ENCODE measurements at regions not wholly inside any gene's neighbourhood (a gene's known extent, or its start where the extent isn't known, plus 50 kb on each side); places are given as distances from the start of the nearest gene placed in this dataset.

DNA sequence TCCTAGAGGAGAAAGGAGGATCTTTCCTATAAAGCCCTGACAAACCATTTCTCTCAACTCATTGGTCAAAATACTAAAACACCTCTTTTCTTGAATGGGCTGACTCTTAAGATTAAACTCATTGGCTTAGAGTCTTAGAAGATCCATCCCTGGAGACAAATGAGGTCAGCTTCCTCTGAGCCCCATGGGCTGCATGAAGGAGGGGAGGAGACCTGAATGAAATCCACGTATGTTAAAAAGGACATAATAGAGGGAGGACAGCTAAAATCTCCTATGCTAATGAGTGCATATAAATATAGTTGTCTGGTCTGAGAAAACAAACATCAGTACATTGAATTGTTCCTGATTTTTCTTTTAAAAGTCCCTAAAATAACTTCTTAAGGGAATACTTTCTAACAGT, 255.0 kb downstream of the TBL1XR1 start:
- Histone ChIP-seq H3K27me3 (no peaks in the 10 kb centered on the region), H3K27ac (no peak overlapping the region), H3K4me1 (peaks cover 0 to 9% (median 0%) of the 10 kb centered on the region in 3 donors), H3K36me3 (no peaks in the 10 kb centered on the region), H3K4me3 (no peak overlapping the region), H3K9me3 (no peaks in the 10 kb centered on the region)
- WGBS, 2 donors (ENCODE audit: low coverage in 1 of 2) = 60% methylated on average over 1 of the region's 1 CpG; no CpG with 5 or more reads in 1 of the 2 donors
- no peak for TF ChIP-seq POLR2A (IDR thresholded peaks at IDR 0.05)
- no peak for ATAC-seq

GRCh38 chr3:176941689-176942088, 255.6 kb downstream of the TBL1XR1 start:
- ATAC-seq = no peak
- Histone ChIP-seq H3K9me3 (no peaks in the 10 kb centered on the region), H3K4me1 (peaks cover 0 to 9% (median 0%) of the 10 kb centered on the region in 3 donors), H3K4me3 (no peak overlapping the region), H3K27ac (no peak overlapping the region), H3K27me3 (no peaks in the 10 kb centered on the region), H3K36me3 (no peaks in the 10 kb centered on the region)
- no peak for TF ChIP-seq POLR2A (IDR thresholded peaks at IDR 0.05)
- TF ChIP-seq POLR2AphosphoS5 (IDR thresholded peaks at IDR 0.05) = no peak
- no peak for TF ChIP-seq EP300 (IDR thresholded peaks at IDR 0.05)
- TF ChIP-seq, protein P1, sequence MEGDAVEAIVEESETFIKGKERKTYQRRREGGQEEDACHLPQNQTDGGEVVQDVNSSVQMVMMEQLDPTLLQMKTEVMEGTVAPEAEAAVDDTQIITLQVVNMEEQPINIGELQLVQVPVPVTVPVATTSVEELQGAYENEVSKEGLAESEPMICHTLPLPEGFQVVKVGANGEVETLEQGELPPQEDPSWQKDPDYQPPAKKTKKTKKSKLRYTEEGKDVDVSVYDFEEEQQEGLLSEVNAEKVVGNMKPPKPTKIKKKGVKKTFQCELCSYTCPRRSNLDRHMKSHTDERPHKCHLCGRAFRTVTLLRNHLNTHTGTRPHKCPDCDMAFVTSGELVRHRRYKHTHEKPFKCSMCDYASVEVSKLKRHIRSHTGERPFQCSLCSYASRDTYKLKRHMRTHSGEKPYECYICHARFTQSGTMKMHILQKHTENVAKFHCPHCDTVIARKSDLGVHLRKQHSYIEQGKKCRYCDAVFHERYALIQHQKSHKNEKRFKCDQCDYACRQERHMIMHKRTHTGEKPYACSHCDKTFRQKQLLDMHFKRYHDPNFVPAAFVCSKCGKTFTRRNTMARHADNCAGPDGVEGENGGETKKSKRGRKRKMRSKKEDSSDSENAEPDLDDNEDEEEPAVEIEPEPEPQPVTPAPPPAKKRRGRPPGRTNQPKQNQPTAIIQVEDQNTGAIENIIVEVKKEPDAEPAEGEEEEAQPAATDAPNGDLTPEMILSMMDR (IDR thresholded peaks at IDR 0.05) = no peak

DNA sequence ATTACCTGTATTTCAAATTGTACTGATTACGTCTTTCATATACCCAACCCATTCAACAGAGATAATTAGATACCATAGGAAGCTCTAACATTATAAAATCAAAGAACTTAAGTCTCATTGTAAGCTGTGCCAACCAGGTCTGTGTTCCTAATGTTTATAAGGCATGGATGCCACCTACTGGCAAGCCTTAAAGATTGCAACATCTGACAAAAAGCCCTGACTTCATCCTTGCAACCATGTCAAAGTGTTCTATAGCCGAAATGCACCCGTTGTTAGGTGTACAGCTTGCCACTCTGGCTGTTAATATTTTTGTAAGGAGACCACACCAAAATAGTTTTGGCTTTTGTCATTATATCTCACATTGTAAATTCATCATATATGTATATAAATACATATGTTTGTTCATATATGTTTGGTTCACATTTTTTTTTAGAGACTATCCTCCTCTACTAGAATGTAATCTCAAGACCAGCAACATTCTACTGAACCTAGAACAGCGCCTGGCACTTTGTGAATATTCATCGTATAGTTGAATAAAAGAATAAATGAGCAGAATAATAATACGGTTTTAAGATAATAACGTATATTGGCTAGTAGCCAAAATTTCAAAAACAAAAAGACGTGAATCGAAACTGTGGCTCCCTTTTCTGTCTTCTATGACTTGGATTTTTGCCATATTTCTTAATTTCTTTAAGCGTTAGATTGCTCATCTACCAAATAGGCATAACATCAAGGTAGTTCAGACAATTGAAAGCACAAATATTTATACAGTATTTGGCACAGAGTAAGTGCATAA, 258.1 kb downstream of the TBL1XR1 start:
- Histone ChIP-seq H3K27me3 (no peaks in the 10 kb centered on the region), H3K27ac (no peak overlapping the region), H3K4me1 (peaks cover 0 to 18% (median 6%) of the 10 kb centered on the region in 3 donors), H3K9me3 (no peaks in the 10 kb centered on the region), H3K4me3 (no peak overlapping the region), H3K36me3 (no peaks in the 10 kb centered on the region)
- TF ChIP-seq, protein P1 (IDR thresholded peaks at IDR 0.05) = peak; percentile 69 to 84 (median 74)
- TF ChIP-seq POLR2AphosphoS5 (IDR thresholded peaks at IDR 0.05) (peak; percentile 18), POLR2A (IDR thresholded peaks at IDR 0.05) (no peak), EP300 (IDR thresholded peaks at IDR 0.05) (no peak)
- 19 to 20% methylated on average over 10 of the region's 10 CpGs for WGBS, 2 donors (ENCODE audit: low coverage in 1 of 2)
- ATAC-seq = peak; percentile 71

- TF ChIP-seq EP300 (IDR thresholded peaks at IDR 0.05) (no peak), POLR2AphosphoS5 (IDR thresholded peaks at IDR 0.05) (no peak), POLR2A (IDR thresholded peaks at IDR 0.05) (no peak)
- TF ChIP-seq, protein P1 (IDR thresholded peaks at IDR 0.05) = no peak
- 45% methylated on average over 1 of the region's 1 CpG; no CpG with 5 or more reads in 1 of the 2 donors for WGBS, 2 donors (ENCODE audit: low coverage in 1 of 2)
These were observed 259.3 kb downstream of the TBL1XR1 start for GRCh38 chr3:176937994-176938393.

GRCh38 chr3:176937541-176937940, 259.7 kb downstream of the TBL1XR1 start:
- Histone ChIP-seq H3K36me3 (no peaks in the 10 kb centered on the region), H3K4me3 (no peak overlapping the region), H3K9me3 (no peaks in the 10 kb centered on the region), H3K4me1 (peaks cover 0 to 18% (median 6%) of the 10 kb centered on the region in 3 donors), H3K27ac (no peak overlapping the region), H3K27me3 (no peaks in the 10 kb centered on the region)
- ATAC-seq = no peak
- TF ChIP-seq, protein P1 (IDR thresholded peaks at IDR 0.05) = no peak
- no peak for TF ChIP-seq EP300 (IDR thresholded peaks at IDR 0.05)
- TF ChIP-seq POLR2AphosphoS5 (IDR thresholded peaks at IDR 0.05) = no peak
- TF ChIP-seq POLR2A (IDR thresholded peaks at IDR 0.05) = no peak
- WGBS, 2 donors (ENCODE audit: low coverage in 1 of 2) = 72 to 83% methylated on average over 1 of the region's 1 CpG

More at GRCh38 chr3:176937994-176938393, 259.3 kb downstream of the TBL1XR1 start:
- Histone ChIP-seq H3K27me3 (no peaks in the 10 kb centered on the region), H3K4me1 (peaks cover 0 to 18% (median 6%) of the 10 kb centered on the region in 3 donors), H3K9me3 (no peaks in the 10 kb centered on the region), H3K4me3 (no peak overlapping the region), H3K27ac (no peak overlapping the region), H3K36me3 (no peaks in the 10 kb centered on the region)
- ATAC-seq = no peak

Data from gastroesophageal sphincter (tissue), 4 donors.